DND-41 (cell line): ENCODE measurements at regions not wholly inside any gene's neighbourhood (a gene's known extent, or its start where the extent isn't known, plus 50 kb on each side); places are given as distances from the start of the nearest gene placed in this dataset.

ENCODE experiments used
- ATAC-seq: fragments of 200-7000 bp; cut with Tn5 transposase; 3 replicates; pipeline ENCODE4 v1.9.1; 2021; ENCODE audit warnings: low read depth; ENCODE audit not compliant: insufficient read depth
- DNase-seq: peaks from one replicate; pipeline ENCODE4 v3.0.0-alpha.2; 2020
- H2AFZ ChIP-seq: 2 replicates; pipeline ENCODE4 v1.6.0; 2012; ENCODE audit warnings: low read depth, low read length
- H3K27ac ChIP-seq: 2 replicates; pipeline ENCODE4 v1.5.1; 2012; ENCODE audit warnings: low read length, inconsistent platforms
- H3K27me3 ChIP-seq: fragments of 200-600 bp; sonication (generic); 2 replicates; pipeline ENCODE4 v1.6.0; 2012; ENCODE audit warnings: low read length, mild to moderate bottlenecking, inconsistent platforms; ENCODE audit not compliant: insufficient read depth, poor library complexity
- H3K36me3 ChIP-seq: 2 replicates; pipeline ENCODE4 v1.5.1; 2012; ENCODE audit warnings: low read length, inconsistent platforms; ENCODE audit not compliant: insufficient read depth
- H3K4me1 ChIP-seq: 2 replicates; pipeline ENCODE4 v1.5.1; 2012; ENCODE audit warnings: mild to moderate bottlenecking, low read length; ENCODE audit not compliant: insufficient read depth
- H3K4me2 ChIP-seq: 2 replicates; pipeline ENCODE4 v1.6.0; 2012; ENCODE audit warnings: mild to moderate bottlenecking, moderate library complexity, low read length, inconsistent platforms; ENCODE audit not compliant: insufficient read depth
- H3K4me3 ChIP-seq, 2 experiments: fragments of 200-600 bp in 1 of 2; shearing (Covaris generic) in 1 of 2; 2 replicates each; pipeline ENCODE4 v1.5.1; 2012 to 2016; ENCODE audit warnings: inconsistent platforms in 2 of 2, low read length in 2 of 2, mild to moderate bottlenecking in 2 of 2, low read depth in 1 of 2, moderate library complexity in 1 of 2
- H3K79me2 ChIP-seq: 2 replicates; pipeline ENCODE4 v1.6.0; 2012; ENCODE audit warnings: low read length, inconsistent platforms; ENCODE audit not compliant: insufficient read depth
- H3K9ac ChIP-seq: 2 replicates; pipeline ENCODE4 v1.6.0; 2012; ENCODE audit warnings: low read depth, mild to moderate bottlenecking, inconsistent platforms, low read length, moderate library complexity
- H3K9me3 ChIP-seq: 2 replicates; pipeline ENCODE4 v1.5.1; 2012; ENCODE audit warnings: low read length, moderate library complexity, mild to moderate bottlenecking, inconsistent platforms; ENCODE audit not compliant: insufficient read depth, severe bottlenecking
- H4K20me1 ChIP-seq: 2 replicates; pipeline ENCODE4 v1.6.0; 2012; ENCODE audit warnings: low read length; ENCODE audit not compliant: insufficient read depth
- EZH2 ChIP-seq: IDR thresholded peaks from 3 replicates; pipeline ENCODE4 v1.6.1; 2012; ENCODE audit warnings: borderline replicate concordance, low read depth, mild to moderate bottlenecking, moderate library complexity, low read length, inconsistent platforms; ENCODE audit not compliant: severe bottlenecking
- TF ChIP-seq, protein P1 (sequence below): IDR thresholded peaks from 2 replicates; pipeline ENCODE4 v1.5.1; 2012; ENCODE audit warnings: borderline replicate concordance, low read length, moderate library complexity, mild to moderate bottlenecking; ENCODE audit not compliant: poor library complexity, severe bottlenecking; ENCODE audit errors: extremely low read depth

DNA sequence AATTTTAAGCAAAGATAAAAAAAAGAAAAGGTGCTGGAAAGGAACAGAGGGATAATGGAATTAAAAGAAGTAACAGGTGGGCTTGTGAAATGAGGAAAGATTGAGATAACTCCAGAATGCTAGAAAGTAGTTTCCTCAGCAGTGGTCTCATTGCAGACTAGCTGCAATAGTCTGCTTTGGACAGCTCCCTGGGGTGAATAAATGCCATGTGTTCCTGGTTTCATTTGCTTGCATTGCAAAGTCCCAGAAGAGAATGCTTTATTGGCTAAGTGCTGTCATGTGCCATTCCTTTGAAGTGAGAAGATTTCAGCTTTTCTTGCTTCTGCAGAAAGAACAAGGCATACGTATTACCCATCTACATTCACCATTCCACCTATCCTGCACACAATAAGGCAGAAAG, 478.8 kb upstream of the RAG2 start:
- H3K36me3 ChIP-seq = no peaks in the 10 kb centered on the region
- no peak for TF ChIP-seq EZH2
- ATAC-seq (no peak), DNase-seq (no peak)
- no peak overlapping the region for H3K4me2 ChIP-seq
- H3K4me1 ChIP-seq = no peaks in the 10 kb centered on the region
- H4K20me1 ChIP-seq = no peaks in the 10 kb centered on the region
- no peaks in the 10 kb centered on the region for H3K27me3 ChIP-seq
- no peak overlapping the region for H3K4me3 ChIP-seq
- no peaks in the 10 kb centered on the region for H3K79me2 ChIP-seq
- H3K9ac ChIP-seq = no peak overlapping the region
- no peaks in the 10 kb centered on the region for H3K9me3 ChIP-seq
- no peak overlapping the region for H3K27ac ChIP-seq
- no peak overlapping the region for H2AFZ ChIP-seq

DNA sequence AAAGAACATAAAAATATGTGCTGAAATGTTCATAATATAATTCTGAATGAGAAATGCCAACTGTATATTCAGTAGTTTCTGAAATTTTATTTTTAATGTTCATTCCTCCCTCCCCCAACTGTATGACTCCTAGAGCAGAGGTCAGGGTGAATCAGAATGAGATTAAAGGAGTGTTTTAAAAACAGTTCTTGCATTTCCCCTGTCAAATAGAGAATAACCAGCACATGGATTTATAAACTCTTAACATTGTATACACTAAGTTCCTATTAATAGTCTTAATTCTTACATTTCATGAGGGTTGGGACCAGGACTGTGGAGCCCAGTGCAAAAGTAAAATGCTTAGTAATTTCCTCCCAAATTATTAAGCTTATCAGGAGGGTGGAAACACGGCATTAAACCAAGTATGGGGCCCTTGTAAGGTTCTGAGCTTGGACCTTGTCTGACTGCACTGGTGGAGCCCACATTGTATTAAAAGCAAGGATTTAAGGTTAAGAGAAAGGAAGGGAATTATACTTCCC, 474.6 kb upstream of the RAG2 start:
- no peak for ATAC-seq
- Histone ChIP-seq H3K36me3 (no peaks in the 10 kb centered on the region), H3K9ac (no peak overlapping the region), H4K20me1 (no peaks in the 10 kb centered on the region), H3K4me1 (no peaks in the 10 kb centered on the region), H3K27me3 (no peaks in the 10 kb centered on the region), H3K9me3 (no peaks in the 10 kb centered on the region), H3K4me2 (no peak overlapping the region), H3K4me3 (no peak overlapping the region), H3K79me2 (no peaks in the 10 kb centered on the region), H3K27ac (no peak overlapping the region), H2AFZ (no peak overlapping the region)
- no peak for TF ChIP-seq EZH2
- TF ChIP-seq, protein P1, sequence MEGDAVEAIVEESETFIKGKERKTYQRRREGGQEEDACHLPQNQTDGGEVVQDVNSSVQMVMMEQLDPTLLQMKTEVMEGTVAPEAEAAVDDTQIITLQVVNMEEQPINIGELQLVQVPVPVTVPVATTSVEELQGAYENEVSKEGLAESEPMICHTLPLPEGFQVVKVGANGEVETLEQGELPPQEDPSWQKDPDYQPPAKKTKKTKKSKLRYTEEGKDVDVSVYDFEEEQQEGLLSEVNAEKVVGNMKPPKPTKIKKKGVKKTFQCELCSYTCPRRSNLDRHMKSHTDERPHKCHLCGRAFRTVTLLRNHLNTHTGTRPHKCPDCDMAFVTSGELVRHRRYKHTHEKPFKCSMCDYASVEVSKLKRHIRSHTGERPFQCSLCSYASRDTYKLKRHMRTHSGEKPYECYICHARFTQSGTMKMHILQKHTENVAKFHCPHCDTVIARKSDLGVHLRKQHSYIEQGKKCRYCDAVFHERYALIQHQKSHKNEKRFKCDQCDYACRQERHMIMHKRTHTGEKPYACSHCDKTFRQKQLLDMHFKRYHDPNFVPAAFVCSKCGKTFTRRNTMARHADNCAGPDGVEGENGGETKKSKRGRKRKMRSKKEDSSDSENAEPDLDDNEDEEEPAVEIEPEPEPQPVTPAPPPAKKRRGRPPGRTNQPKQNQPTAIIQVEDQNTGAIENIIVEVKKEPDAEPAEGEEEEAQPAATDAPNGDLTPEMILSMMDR = no peak
- no peak for DNase-seq

DNA sequence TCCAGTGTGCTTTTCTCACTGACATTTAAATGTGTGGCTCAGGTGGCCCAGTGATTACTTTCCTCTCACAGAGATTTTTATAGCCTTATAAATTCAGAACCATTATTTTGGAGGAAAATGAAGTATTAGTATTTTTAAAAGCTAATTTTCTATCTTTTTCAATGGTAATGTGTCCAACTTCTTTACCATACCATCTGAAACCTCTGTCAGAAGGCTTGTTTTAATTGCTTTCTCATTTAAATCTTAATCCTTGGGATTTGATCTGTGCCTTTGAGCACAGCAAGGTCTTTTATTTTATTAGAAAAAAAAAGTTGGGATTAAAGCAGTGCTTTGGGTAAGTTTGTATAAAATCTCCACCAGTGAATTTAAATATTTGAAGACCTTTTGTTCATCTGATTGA, 452.3 kb upstream of the RAG2 start:
- Histone ChIP-seq H3K4me2 (no peak overlapping the region), H3K9me3 (no peaks in the 10 kb centered on the region), H3K9ac (no peak overlapping the region), H2AFZ (no peak overlapping the region), H3K79me2 (no peaks in the 10 kb centered on the region), H3K4me1 (no peaks in the 10 kb centered on the region), H3K27me3 (peaks cover 2% of the 10 kb centered on the region), H3K36me3 (no peaks in the 10 kb centered on the region), H4K20me1 (no peaks in the 10 kb centered on the region), H3K4me3 (no peak overlapping the region), H3K27ac (no peak overlapping the region)
- ATAC-seq = no peak
- DNase-seq = no peak
- no peak for TF ChIP-seq EZH2
- TF ChIP-seq, protein P1 = no peak

DNA sequence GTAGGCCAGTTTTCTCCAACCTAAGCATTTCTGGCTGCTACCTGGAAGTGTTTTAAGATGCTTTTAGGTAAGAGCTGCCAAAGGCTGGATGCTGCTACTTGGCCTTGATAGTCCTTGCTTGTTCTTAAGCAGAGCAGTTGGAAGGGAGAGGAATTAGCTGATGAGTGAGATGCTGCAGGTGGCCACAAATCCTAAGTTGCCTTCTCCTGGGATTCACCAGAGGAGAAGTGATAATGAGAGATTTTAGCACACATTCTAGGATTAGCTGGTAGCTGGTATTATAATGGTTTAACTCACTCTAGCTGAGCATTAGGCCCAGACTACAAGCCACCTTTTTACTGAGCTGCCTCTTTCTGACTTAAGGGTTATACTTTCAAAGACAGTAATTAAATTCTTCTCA, 442.9 kb upstream of the RAG2 start:
- H3K27me3 ChIP-seq = no peaks in the 10 kb centered on the region
- H3K4me1 ChIP-seq = no peaks in the 10 kb centered on the region
- ATAC-seq = no peak
- H3K9ac ChIP-seq = no peak overlapping the region
- no peak for DNase-seq
- H3K79me2 ChIP-seq = no peaks in the 10 kb centered on the region
- TF ChIP-seq, protein P1 = no peak
- no peak for TF ChIP-seq EZH2
- H3K36me3 ChIP-seq = no peaks in the 10 kb centered on the region
- H3K9me3 ChIP-seq = no peaks in the 10 kb centered on the region
- H3K4me3 ChIP-seq = no peak overlapping the region
- H4K20me1 ChIP-seq = no peaks in the 10 kb centered on the region
- H3K4me2 ChIP-seq = no peak overlapping the region
- no peak overlapping the region for H2AFZ ChIP-seq
- H3K27ac ChIP-seq = no peak overlapping the region
